Stimulated activated memory B cell treated with anti-CD40 and anti-IgM and Interleukin-4, amounts not matched to agents 10 μg/mL and 1 μg/mL and 100 μg/mL, for 72 hours (primary cell): ENCODE measurements at regions not wholly inside any gene's neighbourhood (a gene's known extent, or its start where the extent isn't known, plus 50 kb on each side); places are given as distances from the start of the nearest gene placed in this dataset.

Experiments used
- ATAC-seq: fragments of 150-1000 bp; cut with Tn5 transposase; 2 replicates; pipeline ENCODE4 v1.10.0; 2021
- H3K27ac Mint-ChIP-seq: one replicate; pipeline ENCODE4 v1.8.0; 2022; ENCODE audit warnings: mild to moderate bottlenecking, mixed read lengths
- H3K27me3 Mint-ChIP-seq: one replicate; pipeline ENCODE4 v1.8.0; 2022; ENCODE audit warnings: mixed read lengths
- H3K36me3 Mint-ChIP-seq: one replicate; pipeline ENCODE4 v1.8.0; 2022; ENCODE audit warnings: mixed read lengths
- H3K4me1 Mint-ChIP-seq: one replicate; pipeline ENCODE4 v1.8.0; 2022; ENCODE audit warnings: mixed read lengths
- H3K4me3 Mint-ChIP-seq: one replicate; pipeline ENCODE4 v1.8.0; 2022; ENCODE audit warnings: mild to moderate bottlenecking, moderate library complexity, mixed read lengths
- H3K9me3 Mint-ChIP-seq: one replicate; pipeline ENCODE4 v1.8.0; 2022; ENCODE audit warnings: mixed read lengths

- no peak overlapping the region for H3K27ac Mint-ChIP-seq
- ATAC-seq = no peak
- no peaks in the 10 kb centered on the region for H3K9me3 Mint-ChIP-seq
- H3K27me3 Mint-ChIP-seq = peaks cover 9% of the 10 kb centered on the region
- H3K36me3 Mint-ChIP-seq = no peaks in the 10 kb centered on the region
- no peaks in the 10 kb centered on the region for H3K4me1 Mint-ChIP-seq
- H3K4me3 Mint-ChIP-seq = no peak overlapping the region
Observed at GRCh38 chr15:88307344-88307743, 50.8 kb upstream of the NTRK3 start.
